NOMO-1 treated with DMSO at 0.1 percent for 48 hours (cell line): ENCODE measurements at regions not wholly inside any gene's neighbourhood (a gene's known extent, or its start where the extent isn't known, plus 50 kb on each side); places are given as distances from the start of the nearest gene placed in this dataset.
"Not testable (repeated sequence)": the region's sequence is repeated elsewhere in the genome, so short reads cannot be mapped to it uniquely, and the experiment has no call there.

Source experiments
- DNase-seq: peaks from one replicate; lab custom pipeline; 2025; ENCODE audit not compliant: unreplicated experiment; lab: John Stamatoyannopoulos, UW

GRCh38 chr18:995629-996028 is 91.0 kb downstream of the ADCYAP1 start:
- no peak for DNase-seq

DNA sequence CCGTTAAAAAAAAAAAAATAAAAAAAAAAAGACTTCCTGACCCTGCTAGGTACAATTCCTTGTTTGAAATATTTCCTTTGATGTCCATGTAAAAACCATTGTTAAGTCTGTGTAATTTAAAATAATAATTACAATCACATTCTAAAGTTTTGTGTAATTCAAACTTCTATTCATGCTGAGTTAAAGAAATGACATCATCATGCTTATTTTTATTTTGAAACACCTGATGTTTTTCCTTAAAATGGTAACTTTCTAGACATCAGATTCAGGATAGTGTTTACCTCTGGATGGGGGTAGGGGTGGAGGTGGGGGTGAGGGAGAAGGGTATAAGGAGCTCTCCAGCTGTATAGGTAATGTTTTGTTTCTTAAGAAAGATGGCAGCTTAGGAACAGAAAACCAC is 92.8 kb downstream of the ADCYAP1 start:
- no peak for DNase-seq

- no peak for DNase-seq
Observed at GRCh38 chr18:998936-999335, 94.3 kb downstream of the ADCYAP1 start.

DNA sequence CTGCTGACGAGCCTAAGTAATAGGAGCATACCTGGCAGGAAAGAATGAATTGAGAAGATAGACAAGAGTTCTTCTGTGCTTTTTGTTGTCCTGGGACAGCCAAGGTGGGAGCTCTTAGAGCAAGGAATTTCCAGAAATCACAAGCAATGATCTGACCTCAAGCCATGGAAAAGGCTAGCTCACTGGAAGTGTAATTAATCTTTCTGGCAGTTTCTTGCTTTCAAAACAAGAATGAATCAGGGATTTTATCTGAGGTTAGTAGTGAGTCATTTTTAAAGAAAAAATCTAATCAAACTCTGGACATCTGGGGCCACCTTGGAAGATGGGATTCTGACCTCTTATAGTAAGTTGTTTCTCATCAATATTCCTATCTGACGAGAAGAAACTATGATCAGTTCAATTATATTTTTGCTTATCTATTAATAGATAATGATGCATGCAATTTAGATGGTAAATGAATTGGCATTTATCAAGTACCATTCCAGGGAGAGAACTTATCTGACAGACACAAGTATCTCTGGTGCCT is 98.0 kb downstream of the ADCYAP1 start:
- DNase-seq = no peak

- DNase-seq = no peak
Observed at GRCh38 chr18:1003499-1003898, 98.8 kb downstream of the ADCYAP1 start.

GRCh38 chr18:1006304-1006703 is 101.6 kb downstream of the ADCYAP1 start:
- DNase-seq = no peak

DNA sequence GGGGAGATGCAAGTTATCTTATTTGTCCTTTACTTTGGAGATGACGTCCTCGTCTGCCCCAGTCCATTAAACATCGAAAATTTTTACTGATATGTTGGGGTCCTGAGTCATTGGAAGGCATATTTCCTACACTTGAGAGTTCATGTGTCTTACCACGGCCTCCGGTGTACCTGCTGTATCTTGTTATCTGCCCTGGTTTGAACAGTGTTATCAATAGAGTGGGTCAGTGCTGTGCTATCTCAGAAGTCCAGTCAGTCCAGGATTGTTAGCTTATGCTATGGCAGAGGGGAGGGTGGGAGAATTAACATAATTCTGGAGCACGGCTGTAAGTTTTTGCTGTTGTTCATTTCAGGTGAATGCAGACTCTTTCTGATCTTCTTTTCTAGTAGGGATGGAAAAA is 102.3 kb downstream of the ADCYAP1 start:
- no peak for DNase-seq

DNA sequence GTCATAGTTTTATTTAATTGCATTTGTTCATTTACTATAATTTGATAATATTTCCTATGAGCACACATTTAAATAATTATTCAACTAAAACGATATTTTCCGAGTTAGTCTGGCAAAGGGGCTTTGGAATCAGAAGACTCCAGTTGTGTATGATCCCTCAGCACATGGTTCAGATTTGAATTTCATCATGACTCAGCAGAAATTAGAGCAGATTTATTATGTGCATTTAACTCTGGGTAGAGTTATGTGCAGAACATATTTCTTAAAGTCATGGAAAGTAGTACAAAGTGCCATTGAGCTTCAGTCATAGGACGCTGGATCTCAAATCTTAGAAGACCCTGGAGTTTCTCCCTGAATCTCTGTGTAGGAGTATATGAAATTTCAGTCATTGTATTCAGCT is 106.7 kb downstream of the ADCYAP1 start:
- DNase-seq = no peak

GRCh38 chr18:1012775-1013174 is 108.1 kb downstream of the ADCYAP1 start:
- DNase-seq = no peak

GRCh38 chr18:1013951-1014350 is 109.3 kb downstream of the ADCYAP1 start:
- DNase-seq = no peak

DNA sequence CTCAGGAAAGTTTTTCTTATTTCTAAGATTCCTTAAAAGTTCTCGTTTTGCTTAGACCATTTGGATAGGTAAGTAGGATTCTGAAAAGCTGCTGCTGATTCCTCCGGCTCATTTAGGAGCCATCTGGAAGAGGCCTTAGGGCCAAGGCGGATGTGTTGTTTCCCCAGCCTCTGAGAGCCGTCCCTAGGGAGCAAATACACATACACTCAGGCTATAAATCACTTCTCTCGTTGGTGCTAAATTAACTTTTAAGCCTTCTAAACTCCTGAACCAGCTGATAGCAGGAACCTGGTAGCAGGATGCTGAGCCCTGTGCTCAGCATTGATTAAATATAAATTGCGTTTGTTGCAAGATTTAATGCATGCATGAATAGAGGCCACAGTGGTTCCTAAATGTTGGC is 109.8 kb downstream of the ADCYAP1 start:
- no peak for DNase-seq

GRCh38 chr18:1014951-1015624 is 110.4 kb downstream of the ADCYAP1 start:
- DNase-seq = no peak

GRCh38 chr18:1015777-1016176 is 111.1 kb downstream of the ADCYAP1 start:
- no peak for DNase-seq

- DNase-seq = no peak
Observed at GRCh38 chr18:1017227-1018058, 112.8 kb downstream of the ADCYAP1 start.

DNA sequence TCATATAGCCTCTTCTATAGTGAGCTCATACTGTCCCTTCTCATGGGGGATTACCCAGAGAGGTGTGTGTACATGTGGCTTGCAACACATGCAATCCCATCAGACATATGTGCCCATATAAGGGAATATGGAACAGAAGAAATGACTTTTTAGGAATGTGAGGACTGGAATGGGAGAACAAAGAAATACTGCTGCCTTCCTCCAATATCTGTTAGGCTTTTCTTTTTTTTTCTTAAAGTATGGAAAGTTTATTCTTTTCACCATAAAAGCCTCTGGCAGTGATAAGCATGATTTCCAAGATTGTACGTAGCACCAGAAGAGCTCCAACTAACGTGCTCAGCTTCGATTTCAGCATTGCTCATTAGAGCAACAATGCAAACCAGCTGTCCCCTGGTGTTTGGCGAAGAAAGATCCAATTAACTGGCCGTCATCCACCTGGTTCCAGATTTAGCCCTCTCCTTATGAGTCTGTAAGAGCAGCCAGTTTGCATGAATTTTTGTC is 113.6 kb downstream of the ADCYAP1 start:
- DNase-seq = no peak

- DNase-seq = no peak
Observed at GRCh38 chr18:1019191-1019590, 114.5 kb downstream of the ADCYAP1 start.

DNA sequence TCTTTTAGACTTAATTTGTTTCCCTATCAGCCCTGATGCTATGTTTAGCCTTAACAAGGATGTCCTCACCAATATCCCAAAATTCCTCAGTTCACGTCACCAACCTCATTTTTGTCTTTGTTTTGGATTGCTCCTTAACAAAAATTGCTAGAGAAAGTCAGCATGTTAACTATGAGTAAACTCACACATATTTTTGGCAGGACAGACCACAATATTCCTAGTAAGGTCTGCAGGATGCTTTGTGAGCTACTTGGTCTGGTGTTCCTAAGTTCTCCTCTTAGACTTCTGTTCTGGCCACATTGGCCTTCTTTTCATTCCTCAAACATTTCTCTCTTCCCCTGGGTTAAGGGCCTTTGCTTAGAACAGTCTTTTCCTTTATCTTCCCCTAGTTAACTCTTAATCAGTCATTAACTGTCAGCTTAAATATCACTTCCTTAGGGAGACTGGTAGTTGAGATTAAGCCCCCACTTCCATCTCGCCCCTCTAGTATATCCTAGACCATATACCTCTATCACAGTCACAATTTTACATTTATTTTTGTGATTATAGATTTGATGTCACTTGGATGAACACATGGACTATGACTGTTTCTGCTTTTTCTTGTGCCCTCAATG is 116.2 kb downstream of the ADCYAP1 start:
- no peak for DNase-seq

DNA sequence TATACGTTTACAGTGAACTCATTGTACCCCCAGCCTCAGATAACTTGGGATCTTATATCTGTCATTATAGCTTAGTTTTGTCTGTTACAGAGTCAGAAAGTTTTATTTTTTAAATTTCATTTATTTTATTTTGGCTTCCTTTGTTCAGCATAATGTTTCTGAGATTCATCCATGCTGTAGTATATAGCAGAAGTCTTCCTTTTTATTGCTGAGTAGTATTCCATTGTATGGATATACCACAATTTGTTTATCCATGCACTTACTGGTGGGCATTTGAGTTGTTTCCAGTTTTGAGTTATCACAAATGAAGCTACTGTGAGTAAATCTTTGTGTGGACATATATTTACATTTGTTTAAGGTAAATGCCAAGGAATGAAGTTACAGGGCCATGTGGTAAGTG is 122.3 kb downstream of the ADCYAP1 start:
- no peak for DNase-seq

- DNase-seq = not testable (repeated sequence)
Observed at GRCh38 chr18:1033092-1033491, 128.4 kb downstream of the ADCYAP1 start.

- no peak for DNase-seq
Observed at GRCh38 chr18:1034971-1035370, 130.3 kb downstream of the ADCYAP1 start.

- no peak for DNase-seq
Observed at GRCh38 chr18:1036926-1037325, 132.3 kb downstream of the ADCYAP1 start.

GRCh38 chr18:1037776-1038175 is 133.1 kb downstream of the ADCYAP1 start:
- no peak for DNase-seq
